T-helper 2 cell treated with Interferon-gamma antibody and Interleukin-4, amounts not matched to agents 100 ng/mL and 5 ng/mL, for 36 hours (primary cell): ENCODE measurements at regions not wholly inside any gene's neighbourhood (a gene's known extent, or its start where the extent isn't known, plus 50 kb on each side); places are given as distances from the start of the nearest gene placed in this dataset.
"Not testable (repeated sequence)": the region's sequence is repeated elsewhere in the genome, so short reads cannot be mapped to it uniquely, and the experiment has no call there.

Experiments
- intact Hi-C: fragments of 100-400 bp; cut with micrococcal nuclease; formaldehyde crosslinking; loops from one replicate; pipeline ENCODE4 v1.15.1; 2023

- intact Hi-C loops, result no loop called here
Observed at GRCh38 chr7:119252962-119253361, 1020.0 kb upstream of the KCND2 start.

- intact Hi-C loops, result no loop called here
Observed at GRCh38 chr7:119254742-119255141, 1018.2 kb upstream of the KCND2 start.

- intact Hi-C loops, result no loop called here
Observed at GRCh38 chr7:119256001-119256400, 1017.0 kb upstream of the KCND2 start.

- intact Hi-C loops, result no loop called here
Observed at GRCh38 chr7:119256446-119257131, 1016.4 kb upstream of the KCND2 start.

GRCh38 chr7:119266790-119267189 lies 1006.2 kb upstream of the KCND2 start:
- intact Hi-C loops, result not testable (repeated sequence)

- intact Hi-C loops, result loop anchor here (2.0 to 10.0 kb wide), 3 partner anchors 1002 to 1455 kb away; partner anchors contain the start of gene KCND2
Observed at GRCh38 chr7:119270045-119270464, 1002.9 kb upstream of the KCND2 start.

- intact Hi-C loops, result loop anchor here (2.0 to 10.0 kb wide), 3 partner anchors 1002 to 1454 kb away; partner anchors contain the start of gene KCND2
Observed at GRCh38 chr7:119270644-119271043, 1002.3 kb upstream of the KCND2 start.

GRCh38 chr7:119271147-119271779 lies 1001.7 kb upstream of the KCND2 start:
- intact Hi-C loops, result loop anchor here (2.0 to 10.0 kb wide), 3 partner anchors 1001 to 1454 kb away; partner anchors contain the start of gene KCND2

GRCh38 chr7:119281181-119281846 lies 991.7 kb upstream of the KCND2 start:
- intact Hi-C loops, result no loop called here

- intact Hi-C loops, result no loop called here
Observed at GRCh38 chr7:119283353-119283752, 989.6 kb upstream of the KCND2 start.

- intact Hi-C loops, result no loop called here
Observed at GRCh38 chr7:119288416-119288815, 984.6 kb upstream of the KCND2 start.

GRCh38 chr7:119300341-119300740 lies 972.6 kb upstream of the KCND2 start:
- intact Hi-C loops, result not testable (repeated sequence)

GRCh38 chr7:119320316-119320715 lies 952.7 kb upstream of the KCND2 start:
- intact Hi-C loops, result no loop called here

GRCh38 chr7:119329715-119330114 lies 943.3 kb upstream of the KCND2 start:
- intact Hi-C loops, result no loop called here

- intact Hi-C loops, result no loop called here
Observed at GRCh38 chr7:119335405-119335804, 937.6 kb upstream of the KCND2 start.

- intact Hi-C loops, result no loop called here
Observed at GRCh38 chr7:119341822-119342221, 931.2 kb upstream of the KCND2 start.

GRCh38 chr7:119343289-119343688 lies 929.7 kb upstream of the KCND2 start:
- intact Hi-C loops, result no loop called here

- intact Hi-C loops, result no loop called here
Observed at GRCh38 chr7:119344466-119344865, 928.5 kb upstream of the KCND2 start.

GRCh38 chr7:119348491-119348890 lies 924.5 kb upstream of the KCND2 start:
- intact Hi-C loops, result no loop called here

GRCh38 chr7:119350334-119350733 lies 922.6 kb upstream of the KCND2 start:
- intact Hi-C loops, result no loop called here

GRCh38 chr7:119351320-119351719 lies 921.7 kb upstream of the KCND2 start:
- intact Hi-C loops, result no loop called here

GRCh38 chr7:119374436-119374835 lies 898.5 kb upstream of the KCND2 start:
- intact Hi-C loops, result no loop called here
